ENCODE measurements at regions not wholly inside any gene's neighbourhood (a gene's known extent, or its start where the extent isn't known, plus 50 kb on each side); places are given as distances from the start of the nearest gene placed in this dataset.
A peak's percentile ranks its signal among the peaks of the same experiment; 100 is the strongest.

DNA sequence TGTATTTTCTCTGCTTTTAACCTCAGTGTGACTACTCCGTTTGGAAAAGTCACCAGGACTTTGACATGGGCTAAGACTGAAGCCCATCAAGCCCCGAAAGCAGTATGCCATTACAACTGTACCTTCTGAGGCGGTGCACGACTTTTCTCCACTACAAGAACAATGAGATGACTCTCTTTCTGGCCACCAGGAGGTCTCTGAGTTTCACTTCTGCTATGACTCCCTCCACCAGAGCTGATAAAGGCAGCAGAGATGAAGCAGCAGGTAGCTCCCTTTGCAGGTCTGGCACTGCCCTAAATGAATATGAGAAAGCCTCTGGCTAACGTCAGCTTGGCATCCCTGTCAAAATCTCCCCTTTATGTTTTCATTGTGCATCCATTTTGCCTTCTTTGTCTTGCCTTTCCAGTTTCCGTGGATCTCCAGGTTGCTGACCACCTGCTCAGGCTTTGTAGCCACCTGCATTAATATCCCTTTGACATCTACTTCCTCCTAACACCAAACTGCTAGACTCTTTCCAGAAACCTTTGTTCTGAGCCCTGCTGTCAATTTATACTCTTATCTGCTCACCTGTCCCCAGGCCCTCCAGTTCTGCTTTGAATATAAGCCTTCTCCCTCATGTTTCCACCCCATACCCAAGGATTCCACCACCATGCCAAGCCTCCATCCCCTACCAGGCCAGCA, 221.7 kb downstream of the ZNF608 start:
- TF ChIP-seq, protein P1, sequence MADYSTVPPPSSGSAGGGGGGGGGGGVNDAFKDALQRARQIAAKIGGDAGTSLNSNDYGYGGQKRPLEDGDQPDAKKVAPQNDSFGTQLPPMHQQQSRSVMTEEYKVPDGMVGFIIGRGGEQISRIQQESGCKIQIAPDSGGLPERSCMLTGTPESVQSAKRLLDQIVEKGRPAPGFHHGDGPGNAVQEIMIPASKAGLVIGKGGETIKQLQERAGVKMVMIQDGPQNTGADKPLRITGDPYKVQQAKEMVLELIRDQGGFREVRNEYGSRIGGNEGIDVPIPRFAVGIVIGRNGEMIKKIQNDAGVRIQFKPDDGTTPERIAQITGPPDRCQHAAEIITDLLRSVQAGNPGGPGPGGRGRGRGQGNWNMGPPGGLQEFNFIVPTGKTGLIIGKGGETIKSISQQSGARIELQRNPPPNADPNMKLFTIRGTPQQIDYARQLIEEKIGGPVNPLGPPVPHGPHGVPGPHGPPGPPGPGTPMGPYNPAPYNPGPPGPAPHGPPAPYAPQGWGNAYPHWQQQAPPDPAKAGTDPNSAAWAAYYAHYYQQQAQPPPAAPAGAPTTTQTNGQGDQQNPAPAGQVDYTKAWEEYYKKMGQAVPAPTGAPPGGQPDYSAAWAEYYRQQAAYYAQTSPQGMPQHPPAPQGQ (CRISPR knock-in tag; IDR thresholded peaks at IDR 0.05; ENCODE audit: borderline replicate concordance) = no peak
- TF ChIP-seq SAP130 (CRISPR knock-in tag; IDR thresholded peaks at IDR 0.05; ENCODE audit: low read depth) = no peak
- peak; percentile 44; the same call in 1 of the 2 replicates for TF ChIP-seq RAD21 (CRISPR knock-in tag; IDR thresholded peaks at IDR 0.05)
- TF ChIP-seq AKAP8 (CRISPR knock-in tag; IDR thresholded peaks at IDR 0.05) = no peak
- peak; percentile 83 for TF ChIP-seq STAG1 (CRISPR knock-in tag; IDR thresholded peaks at IDR 0.05)
- TF ChIP-seq EZH2 (conservative IDR thresholded peaks at IDR 0.05; ENCODE audit: low read depth, low read length) = no peak
- TF ChIP-seq SMC3 (IDR thresholded peaks at IDR 0.05; ENCODE audit: low read length) = peak; percentile 68
- TF ChIP-seq, protein P2, sequence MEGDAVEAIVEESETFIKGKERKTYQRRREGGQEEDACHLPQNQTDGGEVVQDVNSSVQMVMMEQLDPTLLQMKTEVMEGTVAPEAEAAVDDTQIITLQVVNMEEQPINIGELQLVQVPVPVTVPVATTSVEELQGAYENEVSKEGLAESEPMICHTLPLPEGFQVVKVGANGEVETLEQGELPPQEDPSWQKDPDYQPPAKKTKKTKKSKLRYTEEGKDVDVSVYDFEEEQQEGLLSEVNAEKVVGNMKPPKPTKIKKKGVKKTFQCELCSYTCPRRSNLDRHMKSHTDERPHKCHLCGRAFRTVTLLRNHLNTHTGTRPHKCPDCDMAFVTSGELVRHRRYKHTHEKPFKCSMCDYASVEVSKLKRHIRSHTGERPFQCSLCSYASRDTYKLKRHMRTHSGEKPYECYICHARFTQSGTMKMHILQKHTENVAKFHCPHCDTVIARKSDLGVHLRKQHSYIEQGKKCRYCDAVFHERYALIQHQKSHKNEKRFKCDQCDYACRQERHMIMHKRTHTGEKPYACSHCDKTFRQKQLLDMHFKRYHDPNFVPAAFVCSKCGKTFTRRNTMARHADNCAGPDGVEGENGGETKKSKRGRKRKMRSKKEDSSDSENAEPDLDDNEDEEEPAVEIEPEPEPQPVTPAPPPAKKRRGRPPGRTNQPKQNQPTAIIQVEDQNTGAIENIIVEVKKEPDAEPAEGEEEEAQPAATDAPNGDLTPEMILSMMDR (CRISPR knock-in tag; IDR thresholded peaks at IDR 0.05) = peak; percentile 58
- TF ChIP-seq CC2D1A (CRISPR knock-in tag; IDR thresholded peaks at IDR 0.05) = no peak
- TF ChIP-seq RNF2 (conservative IDR thresholded peaks at IDR 0.05; ENCODE audit: low read depth) = no peak
- 0 out of 2 replicates have a peak, but pooled peaks have one; percentile 24 for TF ChIP-seq MNT (IDR thresholded peaks at IDR 0.05)
- TF ChIP-seq, protein P3, sequence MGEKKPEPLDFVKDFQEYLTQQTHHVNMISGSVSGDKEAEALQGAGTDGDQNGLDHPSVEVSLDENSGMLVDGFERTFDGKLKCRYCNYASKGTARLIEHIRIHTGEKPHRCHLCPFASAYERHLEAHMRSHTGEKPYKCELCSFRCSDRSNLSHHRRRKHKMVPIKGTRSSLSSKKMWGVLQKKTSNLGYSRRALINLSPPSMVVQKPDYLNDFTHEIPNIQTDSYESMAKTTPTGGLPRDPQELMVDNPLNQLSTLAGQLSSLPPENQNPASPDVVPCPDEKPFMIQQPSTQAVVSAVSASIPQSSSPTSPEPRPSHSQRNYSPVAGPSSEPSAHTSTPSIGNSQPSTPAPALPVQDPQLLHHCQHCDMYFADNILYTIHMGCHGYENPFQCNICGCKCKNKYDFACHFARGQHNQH (CRISPR knock-in tag; IDR thresholded peaks at IDR 0.05) = no peak
- CTCF ChIA-PET (ENCODE audit: low intra/inter-chr PET ratio, low total read pairs) = no interaction called here
- Histone ChIP-seq H4K20me1 (ENCODE audit: insufficient read depth, low read length) (no peaks in the 10 kb centered on the region), H3K36me3 (replicated peaks in 1 of 2; ENCODE audit: control insufficient read depth in 1 of 2, insufficient read depth in 2 of 2, low read length in 2 of 2) (no peaks in the 10 kb centered on the region), H3K4me3 (replicated peaks in 1 of 3; ENCODE audit: insufficient read depth in 1 of 3, low read depth in 2 of 3, low read length in 3 of 3) (no peak overlapping the region), H3K79me2 (ENCODE audit: insufficient read depth, low read length) (no peaks in the 10 kb centered on the region), H3K9me3 (ENCODE audit: low read length) (no peaks in the 10 kb centered on the region), H3K4me1 (ENCODE audit: insufficient read depth, low read length) (peaks cover 30% of the 10 kb centered on the region), H3K4me2 (ENCODE audit: low read depth, low read length) (no peak overlapping the region), H2AFZ (ENCODE audit: low read length) (peak overlapping the region; percentile 4), H3K27ac (ENCODE audit: extremely low read length, insufficient read depth, low read length) (no peak overlapping the region), H3K27me3 (ENCODE audit: control insufficient read depth in 1 of 2, insufficient read depth in 2 of 2, low read length in 2 of 2) (peaks cover 0 to 3% of the 10 kb centered on the region in 2 experiments; a peak in 1 of 5 replicates), H3K9ac (ENCODE audit: insufficient read depth, low read depth, low read length) (no peak overlapping the region)
- POLR2A ChIA-PET = no interaction called here
- BruUV-seq (replicated peaks) = no TSS peak
- peak; percentile 77 for ATAC-seq
- no peak for FAIRE-seq
- peak; percentile 31 for DNase-seq (ENCODE audit: low spot score)
- 41% methylated on average over 6 of the region's 6 CpGs for WGBS (ENCODE audit: low lambda C conversion rate)
- intact Hi-C loops (cut with micrococcal nuclease; ENCODE audit: unreplicated experiment) (loop anchor here (5.0 to 10.0 kb wide), 3 partner anchors 58 to 1310 kb away; no protein-coding TSS in a partner anchor), in situ Hi-C loops (cut with HindIII; ENCODE audit: extremely low pct_ligation_motif_present, low pct_unique_long_range_greater_than_20kb) (no loop called here)
